KMS-11 (cell line): ENCODE measurements at regions not wholly inside any gene's neighbourhood (a gene's known extent, or its start where the extent isn't known, plus 50 kb on each side); places are given as distances from the start of the nearest gene placed in this dataset.

Source experiments
- H2AFZ ChIP-seq: fragments of 200-600 bp; sonication (generic); 2 replicates; pipeline ENCODE4 v1.6.1; 2016; ENCODE audit warnings: antibody characterized with exemption, mixed run types, low read depth
- H3K27ac ChIP-seq: fragments of 200-600 bp; sonication (generic); 2 replicates; pipeline ENCODE4 v1.6.1; 2016; ENCODE audit warnings: mild to moderate bottlenecking, mixed run types
- H3K27me3 ChIP-seq: fragments of 200-600 bp; sonication (generic); 2 replicates; pipeline ENCODE4 v1.6.1; 2017; ENCODE audit warnings: mild to moderate bottlenecking, low read depth, mixed run types, moderate library complexity; ENCODE audit not compliant: insufficient read depth
- H3K36me3 ChIP-seq: fragments of 200-600 bp; sonication (generic); 2 replicates; pipeline ENCODE4 v1.6.1; 2017; ENCODE audit warnings: mild to moderate bottlenecking, mixed run types; ENCODE audit not compliant: insufficient read depth
- H3K4me1 ChIP-seq: fragments of 200-600 bp; sonication (generic); 2 replicates; pipeline ENCODE4 v1.6.1; 2016; ENCODE audit warnings: mild to moderate bottlenecking, low read depth, mixed run types; ENCODE audit not compliant: poor library complexity, severe bottlenecking
- H3K4me2 ChIP-seq: fragments of 200-600 bp; sonication (generic); 2 replicates; pipeline ENCODE4 v1.7.0; 2016; ENCODE audit warnings: mild to moderate bottlenecking, mixed run types
- H3K4me3 ChIP-seq: fragments of 200-600 bp; sonication (generic); IDR thresholded peaks from 2 replicates; pipeline ENCODE4 v1.6.1; 2017; ENCODE audit warnings: low read depth, low read length, mixed read lengths; ENCODE audit not compliant: insufficient read depth
- H3K79me2 ChIP-seq: fragments of 200-600 bp; sonication (generic); 2 replicates; pipeline ENCODE4 v1.6.1; 2016; ENCODE audit warnings: low read depth, mixed run types; ENCODE audit not compliant: insufficient read depth
- H3K9ac ChIP-seq: fragments of 200-600 bp; sonication (generic); 2 replicates; pipeline ENCODE4 v1.6.1; 2016; ENCODE audit warnings: mild to moderate bottlenecking, mixed run types
- H4K20me1 ChIP-seq: fragments of 200-600 bp; sonication (generic); 2 replicates; pipeline ENCODE4 v1.6.1; 2016; ENCODE audit warnings: mild to moderate bottlenecking, mixed run types; ENCODE audit not compliant: insufficient read depth
- TF ChIP-seq, protein P1 (sequence below): fragments of 200-600 bp; sonication (generic); conservative IDR thresholded peaks from 2 replicates; pipeline ENCODE4 v1.6.1; 2017; ENCODE audit warnings: low read depth, mild to moderate bottlenecking, antibody characterized with exemption, low read length, moderate library complexity, mixed read lengths

DNA sequence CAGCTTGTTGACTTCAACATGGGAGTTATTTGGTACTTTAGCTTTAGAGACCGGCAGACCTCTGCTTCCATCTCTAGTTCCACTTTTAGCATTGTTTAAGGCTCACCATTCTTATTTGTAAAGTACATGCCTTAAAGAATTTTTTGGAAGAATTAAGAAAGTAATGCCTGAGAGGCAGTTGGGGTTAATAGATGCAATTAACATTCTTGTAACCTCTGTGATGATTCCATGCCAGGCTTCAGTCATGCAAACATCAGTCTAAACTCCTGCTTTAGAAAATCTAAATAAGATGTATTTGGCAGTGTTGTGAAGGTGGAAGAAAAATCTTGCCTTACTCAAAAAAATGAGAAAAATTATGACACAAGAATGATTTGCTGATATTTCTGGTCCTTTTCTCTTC lies 79.9 kb upstream of the UBAC2 start:
- TF ChIP-seq, protein P1, sequence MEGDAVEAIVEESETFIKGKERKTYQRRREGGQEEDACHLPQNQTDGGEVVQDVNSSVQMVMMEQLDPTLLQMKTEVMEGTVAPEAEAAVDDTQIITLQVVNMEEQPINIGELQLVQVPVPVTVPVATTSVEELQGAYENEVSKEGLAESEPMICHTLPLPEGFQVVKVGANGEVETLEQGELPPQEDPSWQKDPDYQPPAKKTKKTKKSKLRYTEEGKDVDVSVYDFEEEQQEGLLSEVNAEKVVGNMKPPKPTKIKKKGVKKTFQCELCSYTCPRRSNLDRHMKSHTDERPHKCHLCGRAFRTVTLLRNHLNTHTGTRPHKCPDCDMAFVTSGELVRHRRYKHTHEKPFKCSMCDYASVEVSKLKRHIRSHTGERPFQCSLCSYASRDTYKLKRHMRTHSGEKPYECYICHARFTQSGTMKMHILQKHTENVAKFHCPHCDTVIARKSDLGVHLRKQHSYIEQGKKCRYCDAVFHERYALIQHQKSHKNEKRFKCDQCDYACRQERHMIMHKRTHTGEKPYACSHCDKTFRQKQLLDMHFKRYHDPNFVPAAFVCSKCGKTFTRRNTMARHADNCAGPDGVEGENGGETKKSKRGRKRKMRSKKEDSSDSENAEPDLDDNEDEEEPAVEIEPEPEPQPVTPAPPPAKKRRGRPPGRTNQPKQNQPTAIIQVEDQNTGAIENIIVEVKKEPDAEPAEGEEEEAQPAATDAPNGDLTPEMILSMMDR, result no peak
- no peak overlapping the region for H2AFZ ChIP-seq
- no peak overlapping the region for H3K9ac ChIP-seq
- H3K27me3 ChIP-seq, result no peaks in the 10 kb centered on the region
- no peaks in the 10 kb centered on the region for H3K36me3 ChIP-seq
- H3K4me1 ChIP-seq, result peaks cover 10% of the 10 kb centered on the region
- H3K4me2 ChIP-seq, result no peak overlapping the region
- H3K27ac ChIP-seq, result no peak overlapping the region
- no peaks in the 10 kb centered on the region for H3K79me2 ChIP-seq
- H4K20me1 ChIP-seq, result no peaks in the 10 kb centered on the region
- no peak overlapping the region for H3K4me3 ChIP-seq

- TF ChIP-seq, protein P1, result no peak
- Histone ChIP-seq H3K79me2 (no peaks in the 10 kb centered on the region), H4K20me1 (no peaks in the 10 kb centered on the region), H3K27ac (no peak overlapping the region), H3K4me2 (no peak overlapping the region), H3K9ac (no peak overlapping the region), H2AFZ (no peak overlapping the region), H3K36me3 (no peaks in the 10 kb centered on the region), H3K27me3 (no peaks in the 10 kb centered on the region), H3K4me1 (peaks cover 10% of the 10 kb centered on the region), H3K4me3 (no peak overlapping the region)
Observed at GRCh38 chr13:99122171-99122570, 78.5 kb upstream of the UBAC2 start.

DNA sequence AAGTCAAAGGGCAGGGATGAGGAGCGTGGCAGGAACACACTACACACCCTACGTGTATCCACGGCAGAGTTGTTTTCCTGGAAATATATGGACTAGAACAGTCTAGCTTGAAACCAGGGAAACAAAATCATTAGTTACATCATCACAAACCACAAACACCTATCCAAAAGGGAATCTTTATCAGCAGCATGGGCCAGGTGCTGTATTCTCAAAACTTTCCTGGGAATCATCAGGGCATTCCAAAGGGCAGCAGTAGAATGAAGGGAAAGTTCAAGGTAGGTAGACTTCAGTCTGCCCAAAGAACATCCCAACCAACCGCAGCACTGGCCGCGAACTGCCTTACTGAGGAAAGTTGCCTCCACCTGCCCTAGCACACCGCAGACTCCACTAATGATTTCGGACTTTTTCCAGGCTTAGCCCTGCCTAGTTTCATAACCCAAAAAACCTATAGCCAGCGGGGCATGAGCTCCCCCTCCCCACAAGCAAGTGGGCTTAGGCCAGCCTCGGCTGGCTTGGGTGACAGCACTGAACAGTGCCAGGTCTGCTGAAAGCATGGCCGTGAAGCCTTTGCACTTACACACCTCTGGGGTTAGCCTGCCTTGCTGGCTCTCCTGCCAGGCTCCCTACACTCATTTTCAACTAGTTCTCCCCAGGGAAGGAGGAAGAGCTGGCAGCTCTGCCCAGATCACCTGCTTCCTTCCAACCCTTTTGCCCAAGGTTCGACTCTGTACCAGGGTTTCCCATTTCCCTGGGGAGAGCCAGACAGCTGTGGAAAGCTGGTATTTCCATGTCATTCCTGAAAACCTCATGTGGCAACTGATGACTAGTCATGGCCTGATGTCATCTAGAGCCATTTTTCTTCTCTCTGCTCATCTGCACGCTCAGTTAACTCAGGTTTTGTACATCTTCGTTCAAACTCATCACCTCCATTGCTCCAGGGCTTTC lies 77.3 kb upstream of the UBAC2 start:
- no peaks in the 10 kb centered on the region for H3K79me2 ChIP-seq
- no peak overlapping the region for H2AFZ ChIP-seq
- H3K9ac ChIP-seq, result no peak overlapping the region
- no peak overlapping the region for H3K4me3 ChIP-seq
- TF ChIP-seq, protein P1, result no peak
- peaks cover 10% of the 10 kb centered on the region for H3K4me1 ChIP-seq
- H3K36me3 ChIP-seq, result no peaks in the 10 kb centered on the region
- no peaks in the 10 kb centered on the region for H4K20me1 ChIP-seq
- no peak overlapping the region for H3K27ac ChIP-seq
- H3K4me2 ChIP-seq, result no peak overlapping the region
- no peaks in the 10 kb centered on the region for H3K27me3 ChIP-seq

GRCh38 chr13:99124046-99124400 lies 76.6 kb upstream of the UBAC2 start:
- Histone ChIP-seq H3K9ac (no peak overlapping the region), H3K4me3 (no peak overlapping the region), H3K79me2 (no peaks in the 10 kb centered on the region), H3K4me1 (peaks cover 10% of the 10 kb centered on the region), H3K27ac (no peak overlapping the region), H3K27me3 (no peaks in the 10 kb centered on the region), H3K36me3 (no peaks in the 10 kb centered on the region), H2AFZ (no peak overlapping the region), H3K4me2 (no peak overlapping the region), H4K20me1 (no peaks in the 10 kb centered on the region)
- TF ChIP-seq, protein P1, result no peak
